LHCN-M2 (cell line): ENCODE measurements at regions not wholly inside any gene's neighbourhood (a gene's known extent, or its start where the extent isn't known, plus 50 kb on each side); places are given as distances from the start of the nearest gene placed in this dataset.
"Not testable (repeated sequence)": the region's sequence is repeated elsewhere in the genome, so short reads cannot be mapped to it uniquely, and the experiment has no call there.

Experiments
- DNase-seq: peaks from one replicate; pipeline ENCODE4 v3.0.0-alpha.2; 2012; ENCODE audit warnings: low read depth

DNA sequence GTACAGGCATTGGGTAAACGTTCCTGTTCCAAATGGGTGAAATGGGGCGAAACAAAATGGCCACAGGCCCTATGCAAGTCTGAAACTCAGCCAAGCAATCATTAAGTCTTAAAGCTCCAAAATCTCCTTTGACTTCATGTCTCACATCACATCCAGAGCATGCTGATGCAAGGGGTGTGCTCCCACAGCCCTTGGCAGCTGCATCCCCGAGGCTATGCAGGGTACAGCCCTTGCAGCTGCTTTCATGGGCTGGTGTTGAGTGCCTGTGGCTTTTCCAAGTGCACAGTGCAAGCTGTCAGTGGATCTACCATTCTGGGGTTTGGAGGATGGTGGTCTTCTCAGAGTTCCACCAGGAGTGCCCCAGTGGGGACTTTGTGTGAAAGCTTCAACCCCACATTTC, 270.0 kb upstream of the CDYL start:
- DNase-seq = peak; percentile 78

DNA sequence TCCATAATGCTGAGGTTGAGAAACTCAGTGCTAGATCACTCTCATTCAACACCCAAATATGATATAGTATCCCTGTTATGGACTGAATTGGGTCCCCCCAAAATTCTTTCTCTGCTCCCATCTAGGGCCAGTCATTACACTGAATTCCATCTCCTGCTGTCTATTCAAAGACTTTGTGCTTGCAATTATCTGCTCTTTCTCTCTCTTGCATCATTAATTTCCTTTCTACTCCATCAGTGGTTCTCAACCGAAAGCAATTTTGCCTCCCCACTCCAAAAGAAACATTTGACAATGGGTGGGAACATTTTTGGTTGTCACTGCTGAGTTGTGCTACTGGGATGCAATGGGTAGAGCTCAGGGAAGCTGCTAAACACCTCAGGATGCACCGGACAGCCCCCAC, 271.5 kb upstream of the CDYL start:
- no peak for DNase-seq

DNA sequence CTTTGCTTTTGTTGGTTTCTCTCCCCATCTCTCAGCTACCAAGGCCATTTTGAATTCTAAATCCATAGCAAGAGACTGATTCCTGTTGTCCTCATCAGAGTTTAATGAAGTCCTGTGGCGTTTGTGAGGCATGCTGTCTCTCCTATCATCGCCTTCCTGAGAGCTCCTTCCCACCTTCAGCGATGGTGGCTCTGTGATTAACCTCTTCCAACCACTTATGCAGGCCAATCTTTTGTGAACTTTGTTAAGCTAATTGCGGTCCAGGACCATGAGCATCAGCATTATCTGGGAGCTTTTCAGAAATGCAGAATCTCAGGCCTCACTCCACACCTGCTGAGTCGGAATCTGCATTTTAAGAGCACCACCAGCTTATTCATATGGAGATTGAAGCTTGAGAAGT, 272.5 kb upstream of the CDYL start:
- no peak for DNase-seq

DNA sequence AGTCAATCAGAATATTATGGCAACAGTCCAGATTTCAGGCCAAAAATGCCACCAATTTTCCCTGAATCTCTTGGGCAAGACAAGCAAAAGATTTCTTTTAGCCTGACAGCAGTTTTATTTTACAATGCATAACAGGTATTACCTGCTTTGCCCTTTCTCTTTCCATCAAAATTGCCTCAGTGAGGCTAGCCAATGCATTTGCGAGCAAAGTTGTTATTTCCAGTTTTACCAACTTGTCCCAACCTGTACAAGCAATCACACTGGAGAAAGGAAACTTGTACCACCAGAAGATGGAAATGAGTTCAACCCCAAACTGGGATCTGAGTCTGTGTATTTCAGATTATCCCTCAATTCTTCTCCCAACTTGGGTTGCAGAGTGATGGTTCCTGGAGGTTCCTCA, 279.9 kb upstream of the CDYL start:
- no peak for DNase-seq

DNA sequence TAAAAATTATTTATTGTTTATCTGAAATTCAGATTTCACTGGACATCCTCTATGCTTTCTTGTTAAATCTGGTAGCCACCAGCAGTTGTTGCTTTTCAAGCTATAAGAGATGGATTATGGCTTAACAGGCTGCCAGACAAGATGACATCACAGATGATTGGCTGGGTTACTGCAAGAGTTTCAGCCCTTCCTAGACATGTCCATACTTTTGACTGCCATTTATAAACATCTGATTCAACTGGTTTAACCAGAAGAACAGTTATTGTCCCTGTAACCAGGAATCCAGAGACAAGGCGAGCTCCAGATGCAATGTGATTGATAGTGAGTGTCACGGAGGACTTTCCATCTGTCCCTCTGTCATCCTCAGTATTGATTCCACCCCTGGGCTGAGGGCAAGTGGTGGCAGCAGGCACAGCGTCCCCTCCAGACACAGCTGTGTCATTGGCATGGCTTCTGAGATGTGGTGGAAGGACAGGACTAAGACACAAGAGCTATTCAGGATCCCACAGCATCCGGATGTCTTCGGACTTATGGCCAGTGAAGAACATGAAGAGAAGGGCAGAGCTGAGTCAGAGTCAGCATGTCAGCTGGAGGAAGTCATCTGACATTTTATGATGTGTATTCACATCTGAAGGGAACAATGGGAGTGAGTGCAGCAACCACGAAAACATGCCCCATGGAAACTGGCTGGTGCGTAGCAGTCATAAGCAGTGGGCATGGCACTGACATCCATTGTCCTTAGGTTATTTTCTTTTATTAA, 284.5 kb upstream of the CDYL start:
- peak; percentile 49 for DNase-seq

DNA sequence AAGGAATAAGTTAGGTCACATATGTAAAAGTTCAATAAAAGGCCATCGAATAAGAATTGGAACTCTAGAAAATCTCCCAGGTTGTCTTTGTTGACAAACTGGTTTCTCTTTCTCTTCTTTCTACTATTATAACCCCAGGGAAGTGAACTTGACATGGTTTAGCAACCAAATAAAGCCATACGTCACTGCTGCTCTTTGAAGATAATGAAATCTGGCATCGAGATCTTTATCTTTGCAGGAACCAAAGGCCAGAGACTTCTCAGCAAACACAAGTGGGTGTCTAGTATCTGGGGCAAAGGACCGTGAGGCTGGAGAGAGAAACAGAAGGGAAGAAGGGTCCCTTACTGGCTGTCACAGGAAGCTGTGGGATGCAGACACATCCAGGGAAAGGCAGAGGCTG, 286.7 kb upstream of the CDYL start:
- no peak for DNase-seq

DNA sequence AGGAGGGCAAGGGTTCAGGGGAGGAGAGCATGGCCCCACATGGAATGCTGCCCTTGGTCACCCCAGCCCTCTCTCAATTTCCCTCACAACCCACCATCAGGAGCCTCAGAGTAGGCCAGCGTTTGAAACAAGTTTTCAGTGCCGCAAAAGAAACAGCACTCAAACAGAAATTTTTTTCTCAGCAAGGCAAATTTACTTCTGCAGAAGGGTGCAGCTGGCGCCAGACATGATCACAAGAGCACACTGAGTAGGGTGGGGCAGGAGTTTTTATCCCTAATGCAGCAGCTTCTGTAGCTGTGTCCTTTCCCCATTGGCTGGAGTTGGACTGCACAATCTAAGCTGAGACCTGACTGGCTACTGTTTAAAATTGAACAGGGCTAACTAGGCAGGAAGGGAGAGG, 287.8 kb upstream of the CDYL start:
- no peak for DNase-seq

DNA sequence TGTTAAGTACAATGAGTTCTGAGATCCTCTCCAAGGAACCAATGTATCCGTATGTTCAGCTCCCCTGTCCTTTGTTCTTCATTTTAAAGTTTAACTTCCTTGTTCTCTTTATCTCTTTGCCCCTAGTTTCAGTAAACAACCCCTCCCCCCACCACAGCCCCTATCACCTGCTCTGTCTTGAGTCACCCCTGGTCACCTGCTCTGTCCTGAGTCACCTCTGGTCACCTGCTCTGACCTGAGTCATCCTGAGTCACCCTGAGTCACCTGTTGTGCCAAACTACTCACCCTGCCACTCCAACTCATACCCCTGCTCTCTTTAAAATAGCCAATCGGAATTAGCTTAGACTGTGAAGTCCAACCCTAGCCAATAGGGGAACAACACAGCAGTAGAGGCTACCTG, 288.7 kb upstream of the CDYL start:
- DNase-seq = peak; percentile 53

DNA sequence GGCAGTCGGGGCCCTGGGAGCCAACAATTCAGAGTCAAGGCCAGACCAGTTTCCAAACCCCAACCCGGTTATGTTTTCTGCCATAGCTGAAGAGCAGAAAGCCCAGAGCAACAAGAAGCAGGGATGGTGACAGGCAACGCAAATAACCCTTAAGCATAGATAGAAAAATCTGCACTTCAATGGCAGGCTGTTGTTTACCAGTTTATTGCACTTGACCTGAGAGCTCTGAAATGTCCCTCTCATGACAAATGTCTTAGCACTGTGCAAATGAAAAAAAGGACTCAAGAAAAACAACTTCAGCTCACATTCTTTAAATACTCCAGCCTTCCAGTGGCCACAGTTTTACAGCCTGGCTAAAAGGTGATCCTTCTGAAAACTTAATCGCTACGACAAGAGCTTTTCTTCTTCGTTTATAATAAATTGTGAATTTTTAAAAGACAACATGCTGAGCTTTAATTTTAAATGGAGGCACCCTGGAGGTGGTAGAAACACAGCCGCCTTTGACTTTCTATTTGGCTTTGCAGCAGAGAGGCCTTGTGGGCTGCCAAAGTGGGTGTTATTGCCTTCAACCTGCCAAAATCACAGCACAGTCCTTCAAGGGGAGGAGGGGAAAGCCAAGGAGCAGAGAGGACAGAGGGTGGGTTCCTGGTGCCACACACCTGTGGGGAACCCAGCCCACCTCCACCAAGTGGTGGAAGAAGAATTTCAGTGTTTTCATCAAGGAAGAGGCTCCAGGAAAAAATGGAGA, 289.5 kb upstream of the CDYL start:
- no peak for DNase-seq

DNA sequence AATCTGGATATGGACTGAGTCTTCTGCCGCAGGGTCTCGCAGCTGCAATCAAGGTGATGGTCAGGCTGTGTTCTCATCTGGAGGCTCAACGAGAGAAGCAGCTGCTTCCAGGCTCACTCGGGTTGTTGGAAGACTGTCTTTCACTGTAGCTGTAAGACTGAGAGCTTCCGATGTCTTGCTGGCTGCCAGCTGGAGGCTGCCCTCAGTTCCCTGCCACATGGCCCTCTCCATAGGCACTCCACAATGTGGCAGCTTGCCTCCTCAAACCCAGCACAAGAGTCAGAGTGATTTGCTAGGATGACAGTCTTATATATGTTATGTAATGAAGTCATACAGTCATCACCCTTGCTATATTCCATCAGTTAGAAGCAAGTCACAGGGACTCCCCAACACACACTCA, 290.5 kb upstream of the CDYL start:
- no peak for DNase-seq

DNA sequence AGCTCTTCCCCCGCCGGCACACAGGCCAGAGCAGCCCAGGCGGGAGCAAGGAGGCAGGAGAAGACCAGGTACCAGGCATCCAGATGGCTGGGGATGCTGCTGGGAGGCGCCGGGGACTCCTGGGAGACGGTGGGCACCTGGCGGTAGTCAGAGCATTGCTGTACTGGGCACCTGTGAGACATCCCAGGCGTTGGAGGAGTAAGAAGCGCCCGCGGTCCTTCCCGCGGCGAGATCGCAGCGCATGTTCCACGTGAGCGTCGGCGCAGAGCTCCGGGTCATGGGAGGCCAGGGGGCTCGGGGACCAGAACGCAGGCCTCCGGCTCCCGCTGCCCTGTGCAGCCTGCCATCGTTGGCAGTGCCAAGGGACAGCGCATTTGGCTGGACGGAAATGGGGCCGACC, 293.7 kb upstream of the CDYL start:
- DNase-seq = no peak

DNA sequence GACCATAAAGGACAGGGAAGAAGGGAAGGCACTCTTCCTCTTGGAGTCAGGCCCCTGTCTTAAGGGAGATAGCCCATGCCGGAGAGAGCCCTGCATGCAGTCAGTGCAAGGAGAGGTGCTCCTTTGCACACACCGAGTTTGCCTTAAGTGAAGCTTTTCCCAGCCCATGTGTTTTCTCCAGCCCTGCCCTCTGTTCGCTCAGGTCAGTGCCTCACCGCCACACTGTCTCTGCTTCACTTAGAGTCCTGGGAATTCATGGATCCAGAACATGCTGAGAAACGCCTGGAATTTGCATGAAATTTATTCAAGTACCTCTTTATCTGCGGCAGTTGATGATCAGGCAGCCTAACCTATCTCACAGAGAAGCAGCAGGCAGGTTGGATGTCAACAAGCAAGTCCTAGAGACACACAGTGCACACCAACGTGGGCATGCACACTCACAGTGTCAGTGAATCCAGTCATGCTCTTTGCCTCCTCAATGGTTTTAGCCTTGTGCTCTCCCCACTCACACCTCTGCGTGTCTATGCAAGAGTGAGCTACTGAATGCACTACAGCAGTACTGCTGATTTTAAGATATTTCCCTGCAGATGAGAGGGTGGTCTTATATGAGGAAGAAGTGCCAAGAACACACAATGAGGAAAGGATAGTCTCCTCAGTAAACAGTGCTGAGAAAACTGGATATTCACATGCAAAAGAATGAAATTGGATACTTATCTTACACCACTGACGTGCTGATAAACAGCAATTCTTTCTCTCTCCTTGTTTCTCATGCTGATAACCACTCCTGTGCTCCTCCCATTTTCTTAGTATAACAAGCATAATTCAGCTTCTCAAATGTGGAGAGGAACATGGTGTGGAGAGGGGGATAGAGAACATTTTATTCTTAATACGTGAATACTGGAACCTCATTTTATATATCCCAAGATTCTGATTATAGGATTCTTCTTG, 295.1 kb upstream of the CDYL start:
- no peak for DNase-seq

DNA sequence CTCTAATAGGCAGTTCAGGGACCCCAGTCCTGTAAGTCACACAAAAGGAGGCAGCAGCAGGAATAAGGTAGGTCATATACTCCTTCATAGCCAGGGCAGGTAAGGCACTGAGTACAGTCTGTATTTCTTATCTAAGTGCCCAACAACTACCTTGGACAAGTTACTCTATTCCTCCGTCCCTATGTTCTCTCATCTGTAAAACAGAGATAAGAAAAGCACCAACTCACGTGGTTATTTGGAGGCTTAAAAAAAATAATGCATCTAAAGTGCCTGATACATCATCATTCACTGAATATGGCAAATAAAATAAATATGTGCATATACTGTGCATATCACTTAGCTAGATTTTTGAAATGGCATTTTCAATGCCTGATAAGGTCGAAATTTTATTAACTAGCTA, 298.1 kb upstream of the CDYL start:
- DNase-seq = no peak

DNA sequence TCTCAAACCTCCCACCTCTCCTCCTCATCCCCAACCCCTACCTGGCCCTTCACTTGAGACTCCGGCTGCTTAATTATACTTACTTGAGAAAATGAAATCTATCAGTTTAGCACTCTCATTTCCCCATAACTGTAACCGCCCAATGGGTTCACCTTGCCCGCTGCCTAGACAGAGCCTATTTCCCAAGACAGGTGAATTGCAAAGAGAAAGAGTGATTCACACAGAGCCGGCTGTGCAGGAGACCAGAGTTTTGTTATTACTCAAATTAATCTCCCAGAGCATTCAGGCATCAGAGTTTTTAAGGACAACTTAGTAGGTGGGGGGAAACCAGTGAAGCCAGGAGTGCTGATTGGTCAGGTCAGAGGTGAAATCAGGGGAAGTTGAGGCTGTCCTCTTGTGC, 301.4 kb upstream of the CDYL start:
- DNase-seq = no peak

DNA sequence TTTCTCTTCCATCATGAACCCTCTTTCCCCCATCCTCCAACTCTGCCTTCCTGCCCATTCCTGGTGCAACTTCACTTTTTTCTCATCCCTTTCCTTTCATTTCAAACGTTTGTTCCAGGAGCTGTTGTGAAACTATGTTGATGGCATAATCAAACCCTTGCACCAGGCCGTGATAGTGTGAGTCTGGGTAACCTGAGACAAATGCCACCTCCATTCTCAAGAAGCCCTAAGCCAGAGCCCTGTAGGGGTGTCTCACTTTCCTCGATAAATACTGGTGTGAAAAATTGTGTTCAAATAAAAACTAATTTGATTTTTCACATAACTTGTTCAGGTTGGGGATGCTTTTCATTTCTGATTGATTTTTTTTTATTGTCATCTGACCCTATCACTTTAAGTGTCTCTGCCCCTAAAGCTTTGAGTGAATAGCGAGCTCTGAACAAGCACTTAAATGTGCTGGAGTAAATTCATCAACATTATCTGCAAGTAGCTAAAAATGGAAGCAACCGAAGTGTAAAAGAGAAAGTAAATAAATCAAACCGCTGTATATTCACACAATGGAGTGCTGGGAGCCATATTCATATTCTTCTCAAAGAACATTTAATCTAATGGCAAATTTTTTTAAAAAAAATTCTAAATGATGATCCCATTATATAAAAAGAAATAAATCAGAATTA, 303.1 kb upstream of the CDYL start:
- no peak for DNase-seq

DNA sequence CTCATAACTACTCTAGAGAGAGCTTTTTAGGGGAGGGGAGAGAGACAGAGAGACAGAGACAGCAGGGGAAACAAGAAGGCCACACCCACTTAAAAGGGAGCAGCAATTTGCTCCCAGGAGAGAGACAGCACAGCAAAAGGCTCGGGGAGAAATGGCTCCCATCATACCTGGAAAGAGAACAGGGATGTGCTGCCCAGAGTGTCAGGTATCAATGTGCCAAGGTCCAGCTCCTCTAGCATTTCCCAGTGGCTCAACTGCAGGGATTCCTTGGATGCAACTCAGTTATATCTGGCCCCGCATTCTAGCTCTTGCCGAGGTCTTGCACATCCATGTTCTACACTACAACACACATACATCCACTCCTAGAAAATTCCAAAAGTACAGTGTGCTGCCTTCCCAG, 304.0 kb upstream of the CDYL start:
- no peak for DNase-seq

DNA sequence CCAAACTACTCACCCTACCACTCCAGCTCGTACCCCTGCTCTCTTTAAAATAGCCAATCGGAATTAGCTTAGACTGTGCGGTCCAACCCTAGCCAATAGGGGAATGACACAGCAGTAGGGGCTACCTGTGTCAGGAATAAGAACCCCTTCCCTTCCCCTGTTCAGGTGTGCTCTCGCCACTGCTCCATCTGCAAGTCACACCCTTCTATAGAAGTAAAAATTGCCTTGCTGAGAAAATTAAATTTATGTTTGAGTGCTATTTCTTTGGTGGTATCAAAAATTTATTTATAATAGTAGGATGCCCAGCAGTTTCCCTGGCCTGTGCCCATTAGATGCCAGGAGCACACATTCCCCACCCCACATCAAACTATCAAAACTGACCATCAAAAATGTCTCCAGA, 304.7 kb upstream of the CDYL start:
- not testable (repeated sequence) for DNase-seq

DNA sequence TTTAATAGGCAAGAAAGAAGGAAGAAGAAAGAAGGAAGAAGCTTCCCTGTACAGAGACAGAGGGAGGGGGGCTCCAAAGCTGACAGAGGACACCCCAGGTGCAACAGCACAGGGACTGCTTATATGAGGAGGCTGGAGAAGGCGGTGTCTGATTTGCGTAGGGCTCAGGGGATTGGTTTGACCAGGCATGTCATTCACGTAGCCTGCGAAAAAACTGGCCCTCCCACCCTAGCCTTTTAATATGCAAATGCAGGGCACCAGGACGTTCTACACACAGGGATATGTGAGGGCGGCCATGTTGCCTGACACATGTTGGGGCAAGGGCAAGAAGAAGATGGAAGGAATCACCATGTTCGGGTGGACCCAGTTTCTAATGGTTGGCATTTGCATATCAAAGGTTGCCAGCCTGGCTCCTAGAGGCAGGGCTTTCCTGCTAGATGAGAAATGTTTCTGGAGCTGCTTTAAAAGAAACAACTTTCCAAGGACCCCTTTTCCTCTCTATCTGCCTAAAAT, 305.4 kb upstream of the CDYL start:
- no peak for DNase-seq

DNA sequence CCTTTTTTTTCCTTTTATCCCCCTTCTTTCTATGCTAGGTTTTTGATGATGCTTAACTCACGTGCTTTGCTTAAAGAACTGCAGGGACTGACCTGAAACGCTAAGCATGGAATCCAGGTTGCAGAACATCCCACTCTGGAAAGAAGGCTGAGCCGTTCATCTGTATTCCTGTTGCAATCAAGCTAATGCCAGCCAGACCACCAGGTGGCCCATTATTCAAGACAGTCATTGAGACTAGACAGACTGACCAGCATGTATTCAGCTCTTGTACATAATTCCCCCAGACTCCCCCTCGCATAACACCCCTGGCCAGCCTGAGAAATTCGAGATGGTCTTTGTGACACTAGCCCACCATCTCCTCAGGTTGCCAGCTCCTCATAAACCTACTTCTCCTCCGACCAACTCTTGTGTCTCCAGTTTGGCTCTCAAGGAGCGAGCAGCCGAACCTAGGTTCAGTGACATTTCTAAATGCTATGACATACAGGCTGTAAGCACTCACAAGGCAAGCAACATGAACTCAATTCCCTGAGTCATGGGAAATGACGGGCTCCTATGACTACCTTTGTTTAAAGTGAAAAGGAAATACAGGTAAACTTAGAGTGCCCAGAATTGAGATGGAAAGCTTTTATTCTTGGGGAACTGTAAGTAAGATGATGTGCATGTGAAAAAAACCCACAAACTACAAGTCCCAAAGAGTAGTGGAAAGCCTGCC, 309.3 kb upstream of the CDYL start:
- DNase-seq = no peak

DNA sequence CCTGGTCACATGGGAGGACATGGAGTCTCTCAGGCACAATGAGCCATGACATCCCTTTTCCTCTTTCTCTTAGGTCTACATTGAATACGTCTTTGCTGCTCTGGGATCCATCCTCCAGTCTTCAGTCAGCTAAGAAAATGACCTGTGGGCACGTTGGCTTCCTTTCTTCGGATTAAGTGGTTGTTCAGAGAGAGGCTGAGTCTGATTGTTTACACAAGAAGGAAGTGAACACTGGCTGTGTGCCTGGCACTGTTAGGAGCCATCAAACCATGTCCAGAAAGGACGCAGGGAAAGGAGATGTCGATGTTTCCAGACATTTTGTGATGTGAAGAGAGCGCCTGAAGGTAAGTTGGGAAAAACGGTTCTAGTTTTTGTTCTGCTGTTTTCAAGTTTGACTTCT, 309.9 kb upstream of the CDYL start:
- DNase-seq = no peak

DNA sequence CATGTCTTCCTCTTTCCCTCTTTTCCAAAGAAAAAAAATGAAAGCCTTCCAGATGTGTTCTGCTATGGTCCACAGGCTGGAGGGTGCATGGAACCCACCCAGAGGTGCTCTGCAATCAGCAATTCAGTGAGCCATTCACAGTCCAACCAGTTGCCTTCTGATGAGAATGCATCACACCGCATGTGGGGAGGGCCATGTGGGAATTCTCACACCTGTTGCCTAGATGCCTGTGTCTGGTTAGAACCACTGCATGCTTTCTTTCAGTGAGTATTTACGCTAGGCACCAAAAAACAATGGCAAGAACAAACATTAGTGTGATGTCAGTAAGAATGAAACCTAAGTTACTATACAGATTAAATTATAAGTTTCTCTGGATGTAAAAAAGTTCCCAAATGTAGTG, 311.6 kb upstream of the CDYL start:
- peak; percentile 28 for DNase-seq
